ENCODE measurements at regions not wholly inside any gene's neighbourhood (a gene's known extent, or its start where the extent isn't known, plus 50 kb on each side); places are given as distances from the start of the nearest gene placed in this dataset.

GRCh38 chr10:78747401-78748234 lies 321.1 kb upstream of the ZMIZ1 start:
- H3K27me3 ChIP-seq (ENCODE audit: insufficient read depth, low read depth) = no peaks in the 10 kb centered on the region
- H3K4me3 ChIP-seq = no peak overlapping the region
- H2AFZ ChIP-seq = no peak overlapping the region
- H3K9me2 ChIP-seq (ENCODE audit: insufficient read depth) = no peaks in the 10 kb centered on the region
- intact Hi-C loops (cut with micrococcal nuclease; ENCODE audit: unreplicated experiment) = no loop called here
- TF ChIP-seq EZH2 (IDR thresholded peaks at IDR 0.05; ENCODE audit: low read depth) (no peak), CTCF (conservative IDR thresholded peaks at IDR 0.05) (no peak)
- DNase-seq = no peak
- H3K36me3 ChIP-seq (ENCODE audit: low read depth) = no peaks in the 10 kb centered on the region
- no TSS peak for BruUV-seq (replicated peaks)
- H3K79me2 ChIP-seq (ENCODE audit: low read depth) = no peaks in the 10 kb centered on the region
- POLR2A ChIA-PET (ENCODE audit: unreplicated experiment) = interaction anchor here (0.5 to 0.6 kb wide), 3 partner anchors 33 to 380 kb away, joined by 3 to 12 read pairs (median 4); no protein-coding TSS in a partner anchor
- no peaks in the 10 kb centered on the region for H3F3A ChIP-seq (ENCODE audit: insufficient read depth, low read depth)
- H3K27ac ChIP-seq = no peak overlapping the region
- no peak overlapping the region for H3K4me2 ChIP-seq
- no peaks in the 10 kb centered on the region for H3K4me1 ChIP-seq (replicated peaks; ENCODE audit: insufficient read depth)
- no peaks in the 10 kb centered on the region for H4K20me1 ChIP-seq (ENCODE audit: insufficient read depth)
- CTCF ChIA-PET = no interaction called here
- H3K9me3 ChIP-seq (ENCODE audit: insufficient read depth, low read depth) = no peaks in the 10 kb centered on the region

GRCh38 chr10:78748235-78748533 lies 320.6 kb upstream of the ZMIZ1 start:
- no peak overlapping the region for H3K4me2 ChIP-seq
- H3K27ac ChIP-seq = no peak overlapping the region
- H3K79me2 ChIP-seq (ENCODE audit: low read depth) = no peaks in the 10 kb centered on the region
- no peak for DNase-seq
- no peaks in the 10 kb centered on the region for H3K9me2 ChIP-seq (ENCODE audit: insufficient read depth)
- TF ChIP-seq EZH2 (IDR thresholded peaks at IDR 0.05; ENCODE audit: low read depth) (no peak), CTCF (conservative IDR thresholded peaks at IDR 0.05) (no peak)
- no peaks in the 10 kb centered on the region for H3K9me3 ChIP-seq (ENCODE audit: insufficient read depth, low read depth)
- ChIA-PET POLR2A (ENCODE audit: unreplicated experiment) (no interaction called here), CTCF (no interaction called here)
- intact Hi-C loops (cut with micrococcal nuclease; ENCODE audit: unreplicated experiment) = no loop called here
- no peaks in the 10 kb centered on the region for H3F3A ChIP-seq (ENCODE audit: insufficient read depth, low read depth)
- H3K27me3 ChIP-seq (ENCODE audit: insufficient read depth, low read depth) = no peaks in the 10 kb centered on the region
- no TSS peak for BruUV-seq (replicated peaks)
- H2AFZ ChIP-seq = no peak overlapping the region
- no peaks in the 10 kb centered on the region for H3K4me1 ChIP-seq (replicated peaks; ENCODE audit: insufficient read depth)
- no peaks in the 10 kb centered on the region for H4K20me1 ChIP-seq (ENCODE audit: insufficient read depth)
- H3K36me3 ChIP-seq (ENCODE audit: low read depth) = no peaks in the 10 kb centered on the region
- no peak overlapping the region for H3K4me3 ChIP-seq

DNA sequence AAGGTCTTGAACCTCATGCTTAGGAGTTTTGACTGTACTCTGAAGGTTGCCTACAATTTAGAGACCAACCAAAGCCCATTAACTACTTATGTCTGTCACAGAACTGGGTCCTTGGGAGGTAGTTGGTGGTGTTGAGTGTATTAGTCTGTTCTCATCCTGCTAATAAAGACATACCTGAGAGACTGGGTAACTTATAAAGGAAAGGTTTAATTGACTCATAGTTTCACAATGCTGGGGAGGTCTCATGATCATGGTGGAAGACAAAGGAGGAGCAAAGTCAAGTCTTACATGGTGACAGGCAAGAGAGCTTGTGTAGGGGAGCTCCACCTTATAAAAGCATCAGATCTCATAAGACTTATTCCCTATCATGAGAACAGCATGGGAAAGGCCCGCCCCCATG lies 319.6 kb upstream of the ZMIZ1 start:
- no peak for DNase-seq
- no peaks in the 10 kb centered on the region for H3K9me3 ChIP-seq (ENCODE audit: insufficient read depth, low read depth)
- CTCF ChIA-PET = no interaction called here
- no peak overlapping the region for H2AFZ ChIP-seq
- no peak overlapping the region for H3K4me2 ChIP-seq
- POLR2A ChIA-PET (ENCODE audit: unreplicated experiment) = no interaction called here
- intact Hi-C loops (cut with micrococcal nuclease; ENCODE audit: unreplicated experiment) = no loop called here
- H4K20me1 ChIP-seq (ENCODE audit: insufficient read depth) = no peaks in the 10 kb centered on the region
- H3K27ac ChIP-seq = no peak overlapping the region
- H3K27me3 ChIP-seq (ENCODE audit: insufficient read depth, low read depth) = no peaks in the 10 kb centered on the region
- no peak for TF ChIP-seq CTCF (conservative IDR thresholded peaks at IDR 0.05)
- no peak for TF ChIP-seq EZH2 (IDR thresholded peaks at IDR 0.05; ENCODE audit: low read depth)
- H3K36me3 ChIP-seq (ENCODE audit: low read depth) = no peaks in the 10 kb centered on the region
- H3K9me2 ChIP-seq (ENCODE audit: insufficient read depth) = no peaks in the 10 kb centered on the region
- H3K79me2 ChIP-seq (ENCODE audit: low read depth) = no peaks in the 10 kb centered on the region
- no peak overlapping the region for H3K4me3 ChIP-seq
- H3F3A ChIP-seq (ENCODE audit: insufficient read depth, low read depth) = no peaks in the 10 kb centered on the region
- H3K4me1 ChIP-seq (replicated peaks; ENCODE audit: insufficient read depth) = no peaks in the 10 kb centered on the region
- BruUV-seq (replicated peaks) = no TSS peak

Measured in PC-9 (cell line).